ENCODE measurements at regions not wholly inside any gene's neighbourhood (a gene's known extent, or its start where the extent isn't known, plus 50 kb on each side); places are given as distances from the start of the nearest gene placed in this dataset.
"Not testable (repeated sequence)": the region's sequence is repeated elsewhere in the genome, so short reads cannot be mapped to it uniquely, and the experiment has no call there.

DNA sequence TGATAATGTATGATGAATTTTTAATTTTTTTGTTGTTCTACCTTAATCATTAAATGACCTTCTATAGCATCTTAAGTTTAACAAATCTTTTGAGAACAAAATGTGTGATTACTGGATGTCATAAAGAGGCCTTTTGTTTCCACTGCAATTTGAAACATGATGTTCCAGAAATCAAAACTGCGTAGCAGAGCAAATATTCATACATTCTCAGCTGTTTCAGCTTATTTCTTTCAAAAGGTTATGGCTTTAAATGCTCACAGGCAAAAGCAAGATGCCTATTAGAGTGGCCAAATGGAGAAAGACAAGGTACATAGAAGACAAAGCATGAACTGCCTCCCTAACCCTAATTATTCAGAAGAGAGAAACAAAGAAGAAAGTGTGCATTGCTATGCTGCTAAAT is 233.0 kb upstream of the SLC7A11 start:
- H3K4me3 ChIP-seq (ENCODE audit: low read depth, low read length), result no peak overlapping the region
- no peak for TF ChIP-seq CTCF (IDR thresholded peaks at IDR 0.05; ENCODE audit: low read depth, low read length)

DNA sequence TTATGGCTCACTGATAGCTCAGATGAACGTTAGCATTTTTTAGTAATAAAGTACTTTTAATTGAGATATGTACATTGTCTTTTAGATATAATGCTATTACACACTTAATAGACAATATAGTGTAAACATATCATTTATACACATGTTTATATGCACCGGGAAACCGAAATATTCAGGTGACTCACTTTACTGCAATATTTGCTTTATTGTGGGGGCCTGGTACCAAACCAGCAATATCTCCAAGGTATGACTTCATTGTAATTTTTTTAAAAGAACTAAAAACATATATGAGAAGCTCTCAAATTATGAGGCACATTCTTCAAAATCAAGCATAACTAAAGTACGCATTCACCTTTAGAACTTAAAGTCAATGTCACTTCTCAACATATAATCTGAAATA is 231.2 kb upstream of the SLC7A11 start:
- H3K4me3 ChIP-seq (ENCODE audit: low read depth, low read length), result no peak overlapping the region
- no peak for TF ChIP-seq CTCF (IDR thresholded peaks at IDR 0.05; ENCODE audit: low read depth, low read length)

DNA sequence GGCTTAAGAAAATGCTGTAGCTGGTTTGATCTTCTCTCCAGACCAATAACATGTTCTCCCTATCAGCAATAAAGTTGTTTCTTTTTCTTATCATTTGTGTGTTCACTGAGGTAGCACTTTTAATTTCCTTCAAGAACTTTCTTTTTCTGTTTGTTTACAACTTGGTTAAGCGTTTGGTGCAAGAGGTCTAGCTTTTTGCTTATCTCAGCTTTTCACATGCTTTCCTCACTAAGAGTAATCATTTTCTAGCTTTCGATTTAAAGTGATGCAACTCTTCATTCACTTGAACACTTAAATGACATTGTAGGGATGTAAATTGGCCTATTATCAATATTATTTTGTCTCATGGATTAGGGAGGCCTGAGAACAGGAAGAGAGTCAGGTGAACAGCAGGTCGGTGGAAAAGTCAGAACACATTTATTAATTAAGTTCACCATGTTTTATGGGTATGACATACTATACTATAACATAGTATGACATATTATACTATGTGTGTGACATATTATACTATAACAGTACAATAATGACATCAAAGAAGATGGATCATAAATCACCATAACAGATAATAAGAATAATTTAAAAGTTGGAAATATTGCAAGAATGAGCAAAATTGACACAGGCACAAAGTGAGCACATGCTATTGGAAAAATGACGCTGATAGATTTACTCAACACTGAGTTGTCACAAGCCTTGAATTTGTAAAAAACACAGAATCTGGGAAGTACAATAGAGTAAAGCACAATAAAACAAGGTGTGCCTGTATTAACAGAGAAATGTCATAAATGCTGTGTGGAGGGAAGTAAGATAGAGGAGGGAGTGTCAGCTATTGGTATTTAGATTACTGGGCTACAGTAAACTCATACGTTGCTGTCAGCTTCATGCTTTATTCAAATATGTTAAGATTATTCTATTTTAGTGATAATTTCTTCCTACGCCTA is 218.6 kb upstream of the SLC7A11 start:
- no peak overlapping the region for H3K4me3 ChIP-seq (ENCODE audit: low read depth, low read length)
- no peak for TF ChIP-seq CTCF (IDR thresholded peaks at IDR 0.05; ENCODE audit: low read depth, low read length)

- no peak overlapping the region for H3K4me3 ChIP-seq (ENCODE audit: low read depth, low read length)
- no peak for TF ChIP-seq CTCF (IDR thresholded peaks at IDR 0.05; ENCODE audit: low read depth, low read length)
These were observed 216.6 kb upstream of the SLC7A11 start for GRCh38 chr4:138458751-138459150.

GRCh38 chr4:138456349-138456748 is 214.2 kb upstream of the SLC7A11 start:
- H3K4me3 ChIP-seq (ENCODE audit: low read depth, low read length), result not testable (repeated sequence)

GRCh38 chr4:138455097-138455496 is 212.9 kb upstream of the SLC7A11 start:
- H3K4me3 ChIP-seq (ENCODE audit: low read depth, low read length), result no peak overlapping the region
- no peak for TF ChIP-seq CTCF (IDR thresholded peaks at IDR 0.05; ENCODE audit: low read depth, low read length)

DNA sequence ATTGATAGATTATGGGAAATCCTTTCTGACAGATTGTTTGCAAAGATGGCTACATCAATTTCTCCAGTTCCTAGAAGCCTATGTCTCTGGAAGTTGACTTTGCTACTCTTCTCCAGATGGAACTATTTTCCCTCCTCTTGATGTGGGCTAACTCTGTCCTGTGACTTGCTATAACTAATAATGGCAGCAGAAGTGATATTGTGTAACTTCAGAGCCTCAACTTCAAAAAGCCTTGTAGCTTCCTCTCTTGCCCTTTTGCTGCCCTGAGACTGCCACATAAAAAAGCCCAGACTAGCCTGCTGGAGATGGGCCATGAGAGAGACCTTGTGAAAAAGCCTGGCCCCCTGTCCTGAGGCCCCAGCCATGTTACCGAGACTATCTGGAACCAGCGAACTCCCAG is 210.7 kb upstream of the SLC7A11 start:
- no peak for TF ChIP-seq CTCF (IDR thresholded peaks at IDR 0.05; ENCODE audit: low read depth, low read length)
- no peak overlapping the region for H3K4me3 ChIP-seq (ENCODE audit: low read depth, low read length)

DNA sequence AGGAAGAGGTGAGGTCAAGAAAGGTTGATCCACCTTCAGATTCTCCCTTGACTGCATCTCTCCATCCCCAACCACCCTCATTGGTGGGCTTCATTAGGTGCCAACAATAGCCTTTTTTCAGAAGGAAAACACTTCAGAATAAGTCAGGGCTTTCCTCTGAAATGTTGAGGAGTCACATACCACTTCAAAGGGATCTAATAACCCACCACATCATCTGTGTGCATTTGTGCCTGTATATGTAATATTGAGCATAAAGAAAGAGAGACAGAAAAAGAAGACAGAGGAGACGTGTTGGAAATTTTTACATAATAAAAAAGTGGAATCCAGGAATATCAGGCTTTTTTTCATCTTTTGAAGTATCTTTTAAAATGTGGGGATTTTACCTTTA is 209.1 kb upstream of the SLC7A11 start:
- no peak overlapping the region for H3K4me3 ChIP-seq (ENCODE audit: low read depth, low read length)
- no peak for TF ChIP-seq CTCF (IDR thresholded peaks at IDR 0.05; ENCODE audit: low read depth, low read length)
